Activated CD8-positive, alpha-beta T cell treated with anti-CD3 and anti-CD28 coated beads for 36 hours (primary cell): ENCODE measurements at regions not wholly inside any gene's neighbourhood (a gene's known extent, or its start where the extent isn't known, plus 50 kb on each side); places are given as distances from the start of the nearest gene placed in this dataset.

Source experiments
- ATAC-seq: fragments of 200-7000 bp; cut with Tn5 transposase; one replicate; pipeline ENCODE4 v1.10.0; 2021; ENCODE audit warnings: mild to moderate bottlenecking, moderate library complexity
- CTCF ChIA-PET: fragments of 350-600 bp; sonication (Branson Sonifier 250); formaldehyde crosslinking; loops from one replicate; lab custom pipeline; 2021; ENCODE audit warnings: antibody characterized with exemption; lab: Charles Lee
- POLR2A ChIA-PET: fragments of 350-600 bp; sonication (Branson Sonifier 250); formaldehyde crosslinking; loops from one replicate; lab custom pipeline; 2021; ENCODE audit warnings: antibody characterized with exemption; lab: Charles Lee
- DNase-seq: peaks from one replicate; pipeline ENCODE4 v3.0.0-alpha.2; 2020
- H3K27ac Mint-ChIP-seq: one replicate; pipeline ENCODE4 v1.8.0; 2021; ENCODE audit warnings: mild to moderate bottlenecking, mixed read lengths
- H3K27me3 Mint-ChIP-seq: one replicate; pipeline ENCODE4 v1.8.0; 2021; ENCODE audit warnings: mixed read lengths
- H3K36me3 Mint-ChIP-seq: one replicate; pipeline ENCODE4 v1.8.0; 2021; ENCODE audit warnings: low read depth, mixed read lengths
- H3K4me1 Mint-ChIP-seq: one replicate; pipeline ENCODE4 v1.8.0; 2021; ENCODE audit warnings: low read depth, mixed read lengths
- H3K4me3 Mint-ChIP-seq: one replicate; pipeline ENCODE4 v1.8.0; 2021; ENCODE audit warnings: mild to moderate bottlenecking, moderate library complexity, mixed read lengths
- H3K9me3 Mint-ChIP-seq: one replicate; pipeline ENCODE4 v1.8.0; 2021; ENCODE audit warnings: mixed read lengths
- CTCF ChIP-seq: fragments of 200-600 bp; IDR thresholded peaks from one replicate; pipeline ENCODE4 v1.8.0; 2022; ENCODE audit warnings: antibody characterized with exemption, mild to moderate bottlenecking
- intact Hi-C: fragments of 100-400 bp; cut with micrococcal nuclease; formaldehyde crosslinking; loops from one replicate; pipeline ENCODE4 v1.10.0; 2022

DNA sequence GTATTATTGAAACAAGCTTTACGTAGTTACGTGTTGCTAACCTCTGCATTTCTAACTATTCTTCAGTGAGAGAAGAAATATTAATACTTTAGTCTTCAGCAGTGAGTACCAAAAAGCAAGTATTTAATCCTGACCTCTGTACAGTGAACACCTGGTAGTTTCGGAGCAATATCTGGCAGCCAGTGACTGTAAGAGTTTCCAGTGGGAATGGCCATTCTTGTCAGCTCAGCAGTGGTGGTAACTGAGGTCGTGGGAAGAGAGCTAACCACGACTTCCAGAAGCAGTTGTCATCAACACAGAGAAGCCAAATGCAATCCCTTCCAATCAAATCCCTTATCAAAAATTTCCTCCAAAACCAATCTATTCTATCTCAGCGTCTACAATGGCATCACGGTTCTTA lies 1500.2 kb upstream of the FLRT2 start:
- H3K36me3 Mint-ChIP-seq = no peaks in the 10 kb centered on the region
- ChIA-PET POLR2A (no interaction called here), CTCF (no interaction called here)
- DNase-seq = no peak
- TF ChIP-seq CTCF = no peak
- ATAC-seq = no peak
- intact Hi-C loops = no loop called here
- no peaks in the 10 kb centered on the region for H3K4me1 Mint-ChIP-seq
- H3K9me3 Mint-ChIP-seq = peaks cover 4% of the 10 kb centered on the region
- H3K4me3 Mint-ChIP-seq = no peak overlapping the region
- H3K27ac Mint-ChIP-seq = no peak overlapping the region
- no peaks in the 10 kb centered on the region for H3K27me3 Mint-ChIP-seq

DNA sequence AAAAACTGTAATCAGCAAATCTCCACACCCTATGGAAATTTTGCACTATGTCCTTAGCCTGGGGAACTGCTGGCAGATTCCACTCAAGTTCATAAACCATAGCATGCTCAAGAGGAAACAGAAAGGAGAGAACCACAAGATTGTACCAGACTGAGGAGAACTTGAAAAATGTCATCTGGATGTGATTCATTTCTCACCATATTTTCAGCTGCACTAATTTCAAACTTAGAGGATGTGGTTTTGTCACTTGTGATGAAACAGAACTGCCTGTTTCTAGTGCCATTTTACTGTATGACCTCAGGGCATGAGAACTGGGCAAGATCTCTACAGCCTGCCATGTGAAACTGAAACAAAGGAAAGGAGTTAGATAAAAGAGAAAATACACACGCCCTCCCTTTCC lies 1493.1 kb upstream of the FLRT2 start:
- Mint-ChIP-seq H3K27me3 (no peaks in the 10 kb centered on the region), H3K36me3 (no peaks in the 10 kb centered on the region), H3K4me3 (no peak overlapping the region), H3K27ac (no peak overlapping the region), H3K9me3 (peaks cover 9% of the 10 kb centered on the region), H3K4me1 (no peaks in the 10 kb centered on the region)
- DNase-seq (no peak), ATAC-seq (peak; percentile 71)
- TF ChIP-seq CTCF = no peak
- ChIA-PET POLR2A (no interaction called here), CTCF (no interaction called here)
- intact Hi-C loops = no loop called here

DNA sequence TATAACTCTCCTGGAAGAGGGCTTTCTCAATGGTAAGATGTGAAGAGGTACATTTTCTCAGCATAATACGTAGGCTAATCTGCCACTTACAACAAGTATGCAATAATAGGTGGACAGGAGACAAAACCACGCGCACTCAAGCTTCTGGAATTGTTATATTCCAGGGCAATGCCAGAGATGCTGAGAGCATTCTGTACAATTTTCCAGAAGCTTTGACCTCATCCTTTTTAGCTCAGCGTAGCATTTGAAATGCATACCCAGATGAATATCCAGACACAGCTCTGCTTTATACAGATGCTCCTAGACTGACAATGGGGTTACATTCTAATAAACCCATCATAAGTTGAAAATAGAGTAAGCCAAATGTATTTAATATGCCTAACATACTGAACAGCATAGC lies 1492.4 kb upstream of the FLRT2 start:
- no peaks in the 10 kb centered on the region for H3K27me3 Mint-ChIP-seq
- DNase-seq (no peak), ATAC-seq (no peak)
- intact Hi-C loops = no loop called here
- no peaks in the 10 kb centered on the region for H3K36me3 Mint-ChIP-seq
- ChIA-PET CTCF (no interaction called here), POLR2A (no interaction called here)
- peaks cover 9% of the 10 kb centered on the region for H3K9me3 Mint-ChIP-seq
- no peak overlapping the region for H3K4me3 Mint-ChIP-seq
- H3K27ac Mint-ChIP-seq = no peak overlapping the region
- no peak for TF ChIP-seq CTCF
- H3K4me1 Mint-ChIP-seq = no peaks in the 10 kb centered on the region

- no peaks in the 10 kb centered on the region for H3K27me3 Mint-ChIP-seq
- H3K4me3 Mint-ChIP-seq = no peak overlapping the region
- DNase-seq (no peak), ATAC-seq (no peak)
- H3K9me3 Mint-ChIP-seq = peaks cover 12% of the 10 kb centered on the region
- intact Hi-C loops = no loop called here
- CTCF ChIA-PET = no interaction called here
- no peak for TF ChIP-seq CTCF
- H3K27ac Mint-ChIP-seq = no peak overlapping the region
- H3K36me3 Mint-ChIP-seq = no peaks in the 10 kb centered on the region
- H3K4me1 Mint-ChIP-seq = no peaks in the 10 kb centered on the region
- POLR2A ChIA-PET = no interaction called here
These were observed 1489.8 kb upstream of the FLRT2 start for GRCh38 chr14:84040101-84040500.

DNA sequence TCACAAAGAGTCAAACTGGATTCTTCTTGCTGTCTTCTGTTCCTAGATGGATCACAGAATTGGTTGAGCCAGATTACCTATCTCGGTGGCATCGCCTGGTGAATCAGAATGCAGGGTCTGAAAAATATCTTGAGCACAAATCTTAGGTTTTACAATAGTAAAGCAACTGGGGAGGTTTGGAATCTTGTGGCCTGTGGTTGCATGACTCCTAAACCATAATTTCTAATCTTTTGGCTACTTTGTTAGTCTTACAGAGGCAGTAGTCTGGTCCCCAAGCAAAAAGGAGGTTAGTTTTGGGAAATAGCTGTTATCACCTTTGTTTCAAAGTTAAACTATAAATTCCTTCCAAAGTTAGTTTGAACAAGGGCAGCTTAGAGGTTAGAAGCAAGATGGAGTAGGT lies 1488.5 kb upstream of the FLRT2 start:
- Mint-ChIP-seq H3K36me3 (no peaks in the 10 kb centered on the region), H3K9me3 (peaks cover 15% of the 10 kb centered on the region), H3K27me3 (no peaks in the 10 kb centered on the region), H3K4me1 (no peaks in the 10 kb centered on the region), H3K27ac (no peak overlapping the region), H3K4me3 (no peak overlapping the region)
- intact Hi-C loops = no loop called here
- no peak for ATAC-seq
- POLR2A ChIA-PET = no interaction called here
- CTCF ChIA-PET = no interaction called here
- TF ChIP-seq CTCF = no peak
- DNase-seq = no peak
